ENCODE measurements at regions not wholly inside any gene's neighbourhood (a gene's known extent, or its start where the extent isn't known, plus 50 kb on each side); places are given as distances from the start of the nearest gene placed in this dataset.

DNA sequence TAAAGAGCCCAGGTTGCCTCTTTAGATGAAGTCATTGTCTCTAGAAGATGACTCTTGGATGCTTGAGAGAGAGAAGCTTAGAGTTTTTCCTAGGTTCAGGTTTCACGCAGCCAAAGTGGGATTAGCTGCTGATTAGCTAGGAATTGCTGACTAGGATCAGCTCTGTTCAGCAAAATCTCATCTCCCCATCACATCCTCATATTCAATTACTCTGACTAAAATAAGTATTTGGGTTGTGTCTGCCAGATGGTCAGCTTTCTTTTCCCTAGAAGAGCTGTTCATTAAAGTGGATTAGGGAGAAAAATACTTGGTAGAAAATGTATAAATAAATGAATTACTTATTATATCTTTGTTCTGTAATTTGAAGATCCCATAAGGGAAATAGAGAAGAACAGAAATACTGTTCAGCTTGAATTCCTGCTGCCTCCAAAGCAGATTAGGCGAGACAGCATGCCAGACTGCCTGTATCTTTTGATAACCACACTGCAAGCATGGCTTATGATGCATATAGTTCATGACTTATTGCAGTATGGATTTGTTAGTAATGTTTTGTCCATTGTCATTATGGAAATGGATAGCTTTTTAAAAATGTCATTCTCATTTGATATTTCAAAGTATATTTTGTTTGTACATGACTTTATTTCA is 184.8 kb upstream of the CD180 start:
- no peak overlapping the region for H3K27ac ChIP-seq (ENCODE audit: poor library complexity, severe bottlenecking)
- H3K9me3 ChIP-seq (ENCODE audit: severe bottlenecking): no peaks in the 10 kb centered on the region
- no peaks in the 10 kb centered on the region for H3K36me3 ChIP-seq (ENCODE audit: low read depth)
- H3K4me3 ChIP-seq (ENCODE audit: severe bottlenecking): no peak overlapping the region
- TF ChIP-seq CTCF (IDR thresholded peaks at IDR 0.05; ENCODE audit: poor library complexity, severe bottlenecking): no peak
- no peaks in the 10 kb centered on the region for H3K27me3 ChIP-seq (ENCODE audit: insufficient read depth, poor library complexity, severe bottlenecking)
- ATAC-seq (ENCODE audit: low read depth) (no peak), DNase-seq (ENCODE audit: low spot score) (no peak)
- H3K4me1 ChIP-seq (ENCODE audit: insufficient read depth, poor library complexity, severe bottlenecking): no peaks in the 10 kb centered on the region

DNA sequence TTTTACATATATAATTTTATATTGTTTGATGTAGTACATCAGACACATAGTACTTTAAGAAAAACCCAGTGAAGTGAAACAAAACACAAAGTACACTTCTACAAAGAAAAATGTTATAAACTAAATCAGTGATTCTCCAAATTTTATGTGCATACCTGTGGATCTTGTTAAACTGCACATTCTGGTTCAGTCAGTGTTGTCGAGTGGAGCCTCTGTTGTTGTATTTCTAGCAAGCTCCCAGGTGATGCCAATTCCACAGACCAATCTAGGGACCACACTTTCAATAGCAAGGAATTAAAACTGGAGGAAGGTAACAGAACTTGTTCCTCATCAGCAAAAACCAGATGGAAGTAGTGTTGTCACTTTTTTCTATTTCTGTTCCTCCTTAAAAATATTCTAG is 183.8 kb upstream of the CD180 start:
- H3K27me3 ChIP-seq (ENCODE audit: insufficient read depth, poor library complexity, severe bottlenecking): no peaks in the 10 kb centered on the region
- H3K4me3 ChIP-seq (ENCODE audit: severe bottlenecking): no peak overlapping the region
- H3K36me3 ChIP-seq (ENCODE audit: low read depth): no peaks in the 10 kb centered on the region
- ATAC-seq (ENCODE audit: low read depth) (no peak), DNase-seq (ENCODE audit: low spot score) (no peak)
- H3K27ac ChIP-seq (ENCODE audit: poor library complexity, severe bottlenecking): no peak overlapping the region
- no peaks in the 10 kb centered on the region for H3K4me1 ChIP-seq (ENCODE audit: insufficient read depth, poor library complexity, severe bottlenecking)
- no peaks in the 10 kb centered on the region for H3K9me3 ChIP-seq (ENCODE audit: severe bottlenecking)
- no peak for TF ChIP-seq CTCF (IDR thresholded peaks at IDR 0.05; ENCODE audit: poor library complexity, severe bottlenecking)

GRCh38 chr5:67379753-67380152 is 183.2 kb upstream of the CD180 start:
- Histone ChIP-seq H3K4me1 (ENCODE audit: insufficient read depth, poor library complexity, severe bottlenecking) (no peaks in the 10 kb centered on the region), H3K4me3 (ENCODE audit: severe bottlenecking) (no peak overlapping the region), H3K9me3 (ENCODE audit: severe bottlenecking) (no peaks in the 10 kb centered on the region), H3K27ac (ENCODE audit: poor library complexity, severe bottlenecking) (no peak overlapping the region), H3K36me3 (ENCODE audit: low read depth) (no peaks in the 10 kb centered on the region), H3K27me3 (ENCODE audit: insufficient read depth, poor library complexity, severe bottlenecking) (no peaks in the 10 kb centered on the region)
- no peak for TF ChIP-seq CTCF (IDR thresholded peaks at IDR 0.05; ENCODE audit: poor library complexity, severe bottlenecking)
- DNase-seq (ENCODE audit: low spot score): no peak
- no peak for ATAC-seq (ENCODE audit: low read depth)

GRCh38 chr5:67378256-67378655 is 181.7 kb upstream of the CD180 start:
- ATAC-seq (ENCODE audit: low read depth): no peak
- H3K27ac ChIP-seq (ENCODE audit: poor library complexity, severe bottlenecking): no peak overlapping the region

More at GRCh38 chr5:67378256-67378655, 181.7 kb upstream of the CD180 start:
- DNase-seq (ENCODE audit: low spot score): no peak
- no peak for TF ChIP-seq CTCF (IDR thresholded peaks at IDR 0.05; ENCODE audit: poor library complexity, severe bottlenecking)
- no peaks in the 10 kb centered on the region for H3K27me3 ChIP-seq (ENCODE audit: insufficient read depth, poor library complexity, severe bottlenecking)
- no peaks in the 10 kb centered on the region for H3K9me3 ChIP-seq (ENCODE audit: severe bottlenecking)
- H3K4me3 ChIP-seq (ENCODE audit: severe bottlenecking): no peak overlapping the region
- no peaks in the 10 kb centered on the region for H3K36me3 ChIP-seq (ENCODE audit: low read depth)
- H3K4me1 ChIP-seq (ENCODE audit: insufficient read depth, poor library complexity, severe bottlenecking): no peaks in the 10 kb centered on the region

Measured in RWPE2 (cell line).